Hepatocyte (in vitro differentiated cells): ENCODE measurements at regions not wholly inside any gene's neighbourhood (a gene's known extent, or its start where the extent isn't known, plus 50 kb on each side); places are given as distances from the start of the nearest gene placed in this dataset.

ENCODE experiments used
- EZH2 ChIP-seq: fragments of 200-600 bp; sonication (generic); IDR thresholded peaks from 2 replicates; pipeline ENCODE4 v1.6.1; 2016; ENCODE audit warnings: antibody characterized with exemption, mild to moderate bottlenecking, borderline replicate concordance
- EZH2phosphoT487 ChIP-seq: fragments of 200-600 bp; sonication (generic); IDR thresholded peaks from one replicate; pipeline ENCODE4 v1.6.1; 2018; ENCODE audit warnings: antibody characterized with exemption, mild to moderate bottlenecking, low read depth, moderate library complexity; ENCODE audit not compliant: unreplicated experiment, severe bottlenecking
- TF ChIP-seq, protein P1 (sequence below): fragments of 200-600 bp; sonication (generic); IDR thresholded peaks from 2 replicates; pipeline ENCODE4 v1.5.1; 2016; ENCODE audit warnings: antibody characterized with exemption, mild to moderate bottlenecking; ENCODE audit not compliant: poor library complexity

DNA sequence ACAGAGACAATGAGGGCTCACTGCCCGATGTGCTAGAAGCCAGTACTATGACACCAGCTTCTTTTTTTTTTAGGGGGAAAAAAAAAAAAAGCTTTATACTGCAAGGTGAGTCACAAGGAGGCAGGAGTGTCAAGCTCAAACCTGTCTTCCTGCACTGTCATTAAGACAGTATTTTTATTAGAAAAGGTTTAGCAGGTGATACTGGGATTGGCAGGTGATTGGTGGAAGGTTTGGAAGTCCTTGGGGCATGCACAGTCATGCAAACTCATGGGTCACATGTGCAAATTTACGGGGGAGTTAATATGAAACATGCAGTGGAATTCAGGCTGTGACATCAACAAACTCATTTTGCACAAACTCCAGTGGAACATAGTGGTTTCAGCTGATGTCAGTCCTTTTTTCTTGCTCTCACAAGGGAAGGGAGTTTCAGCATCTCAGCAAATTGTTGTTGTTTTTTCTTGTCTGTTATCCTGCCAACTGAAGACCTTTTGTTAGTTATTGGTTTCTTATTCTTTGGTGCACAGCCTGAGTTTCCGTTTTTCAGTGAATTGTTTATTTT lies 530.6 kb downstream of the ANKRD7 start:
- TF ChIP-seq, protein P1, sequence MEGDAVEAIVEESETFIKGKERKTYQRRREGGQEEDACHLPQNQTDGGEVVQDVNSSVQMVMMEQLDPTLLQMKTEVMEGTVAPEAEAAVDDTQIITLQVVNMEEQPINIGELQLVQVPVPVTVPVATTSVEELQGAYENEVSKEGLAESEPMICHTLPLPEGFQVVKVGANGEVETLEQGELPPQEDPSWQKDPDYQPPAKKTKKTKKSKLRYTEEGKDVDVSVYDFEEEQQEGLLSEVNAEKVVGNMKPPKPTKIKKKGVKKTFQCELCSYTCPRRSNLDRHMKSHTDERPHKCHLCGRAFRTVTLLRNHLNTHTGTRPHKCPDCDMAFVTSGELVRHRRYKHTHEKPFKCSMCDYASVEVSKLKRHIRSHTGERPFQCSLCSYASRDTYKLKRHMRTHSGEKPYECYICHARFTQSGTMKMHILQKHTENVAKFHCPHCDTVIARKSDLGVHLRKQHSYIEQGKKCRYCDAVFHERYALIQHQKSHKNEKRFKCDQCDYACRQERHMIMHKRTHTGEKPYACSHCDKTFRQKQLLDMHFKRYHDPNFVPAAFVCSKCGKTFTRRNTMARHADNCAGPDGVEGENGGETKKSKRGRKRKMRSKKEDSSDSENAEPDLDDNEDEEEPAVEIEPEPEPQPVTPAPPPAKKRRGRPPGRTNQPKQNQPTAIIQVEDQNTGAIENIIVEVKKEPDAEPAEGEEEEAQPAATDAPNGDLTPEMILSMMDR: no peak
- TF ChIP-seq EZH2phosphoT487 (no peak), EZH2 (no peak)
